ENCODE measurements at regions not wholly inside any gene's neighbourhood (a gene's known extent, or its start where the extent isn't known, plus 50 kb on each side); places are given as distances from the start of the nearest gene placed in this dataset.

- H4K20me1 ChIP-seq (ENCODE audit: insufficient read depth, low read length, poor library complexity, severe bottlenecking): no peaks in the 10 kb centered on the region
- H3K27me3 ChIP-seq (ENCODE audit: insufficient read depth, low read length, poor library complexity, severe bottlenecking): no peaks in the 10 kb centered on the region
- H3K4me1 ChIP-seq (ENCODE audit: insufficient read depth, low read length, poor library complexity, severe bottlenecking): no peaks in the 10 kb centered on the region
- H3K4me2 ChIP-seq (ENCODE audit: low read depth, low read length, poor library complexity, severe bottlenecking): no peak overlapping the region
- no peaks in the 10 kb centered on the region for H3K9me2 ChIP-seq (replicated peaks; ENCODE audit: low read depth, low read length)
- TF ChIP-seq CTCF (conservative IDR thresholded peaks at IDR 0.05; ENCODE audit: low read length): no peak
- no peak for TF ChIP-seq EZH2phosphoT487 (IDR thresholded peaks at IDR 0.05; ENCODE audit: borderline replicate concordance)
- H3K9ac ChIP-seq (ENCODE audit: low read depth, low read length, poor library complexity, severe bottlenecking): no peak overlapping the region
- H2AFZ ChIP-seq (ENCODE audit: low read length): no peak overlapping the region
- no peak overlapping the region for H3K4me3 ChIP-seq (ENCODE audit: low read length, poor library complexity, severe bottlenecking)
- H3F3A ChIP-seq (ENCODE audit: low read depth): no peaks in the 10 kb centered on the region
- H3K36me3 ChIP-seq (ENCODE audit: insufficient read depth, low read length): no peaks in the 10 kb centered on the region
- H3K79me2 ChIP-seq (ENCODE audit: insufficient read depth, low read length): no peaks in the 10 kb centered on the region
- no peaks in the 10 kb centered on the region for H3K9me3 ChIP-seq (ENCODE audit: insufficient read depth, low read depth, low read length)
Measured at GRCh38 chr1:219713981-219714381, 101.1 kb upstream of the ZC3H11B start.

- no peak overlapping the region for H3K4me3 ChIP-seq (ENCODE audit: low read length, poor library complexity, severe bottlenecking)
- no peaks in the 10 kb centered on the region for H3F3A ChIP-seq (ENCODE audit: low read depth)
- no peaks in the 10 kb centered on the region for H3K4me1 ChIP-seq (ENCODE audit: insufficient read depth, low read length, poor library complexity, severe bottlenecking)
- H3K36me3 ChIP-seq (ENCODE audit: insufficient read depth, low read length): no peaks in the 10 kb centered on the region
- no peaks in the 10 kb centered on the region for H3K27me3 ChIP-seq (ENCODE audit: insufficient read depth, low read length, poor library complexity, severe bottlenecking)
- H4K20me1 ChIP-seq (ENCODE audit: insufficient read depth, low read length, poor library complexity, severe bottlenecking): no peaks in the 10 kb centered on the region
- no peaks in the 10 kb centered on the region for H3K79me2 ChIP-seq (ENCODE audit: insufficient read depth, low read length)
- no peaks in the 10 kb centered on the region for H3K9me2 ChIP-seq (replicated peaks; ENCODE audit: low read depth, low read length)
- no peak overlapping the region for H3K9ac ChIP-seq (ENCODE audit: low read depth, low read length, poor library complexity, severe bottlenecking)
- H2AFZ ChIP-seq (ENCODE audit: low read length): no peak overlapping the region
- H3K9me3 ChIP-seq (ENCODE audit: insufficient read depth, low read depth, low read length): no peaks in the 10 kb centered on the region
- H3K4me2 ChIP-seq (ENCODE audit: low read depth, low read length, poor library complexity, severe bottlenecking): no peak overlapping the region
- TF ChIP-seq CTCF (conservative IDR thresholded peaks at IDR 0.05; ENCODE audit: low read length): no peak
- TF ChIP-seq EZH2phosphoT487 (IDR thresholded peaks at IDR 0.05; ENCODE audit: borderline replicate concordance): no peak
Measured at GRCh38 chr1:219712506-219712905, 99.6 kb upstream of the ZC3H11B start.

DNA sequence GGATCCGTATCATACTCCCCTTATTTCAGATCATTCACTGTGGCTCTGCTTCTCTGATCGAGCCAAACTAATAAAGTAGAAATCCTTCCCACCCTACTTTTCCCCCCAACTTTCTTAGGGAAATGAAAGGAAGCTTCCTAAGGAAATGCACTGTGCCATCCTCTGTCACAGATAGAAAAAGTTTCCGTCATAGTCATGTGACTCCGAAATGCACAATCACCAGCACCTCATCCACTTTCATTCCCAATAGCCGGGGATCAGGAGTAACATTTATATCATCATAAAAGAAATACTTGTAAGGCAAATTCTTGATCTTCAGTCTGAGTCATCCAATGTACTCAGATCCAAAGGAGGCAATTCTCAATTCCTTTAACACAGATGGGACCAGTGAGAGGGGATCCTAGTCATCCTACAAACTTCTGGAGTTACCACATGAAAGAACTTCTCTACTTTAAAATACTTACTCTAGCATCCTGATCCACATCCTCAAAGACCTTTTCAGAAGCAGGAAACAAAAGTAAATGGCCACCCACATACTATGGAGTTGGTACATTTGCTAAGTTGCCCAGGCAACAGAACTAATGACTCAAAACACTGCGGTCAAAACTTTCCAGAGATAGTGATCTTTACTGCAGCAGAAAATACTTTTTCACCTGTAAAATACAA, 97.8 kb upstream of the ZC3H11B start:
- no peak overlapping the region for H2AFZ ChIP-seq (ENCODE audit: low read length)
- no peak for TF ChIP-seq EZH2phosphoT487 (IDR thresholded peaks at IDR 0.05; ENCODE audit: borderline replicate concordance)
- TF ChIP-seq CTCF (conservative IDR thresholded peaks at IDR 0.05; ENCODE audit: low read length): no peak
- H3K4me2 ChIP-seq (ENCODE audit: low read depth, low read length, poor library complexity, severe bottlenecking): no peak overlapping the region
- H3K9me2 ChIP-seq (replicated peaks; ENCODE audit: low read depth, low read length): no peaks in the 10 kb centered on the region
- H3K79me2 ChIP-seq (ENCODE audit: insufficient read depth, low read length): no peaks in the 10 kb centered on the region
- H3K9ac ChIP-seq (ENCODE audit: low read depth, low read length, poor library complexity, severe bottlenecking): no peak overlapping the region
- H3K4me1 ChIP-seq (ENCODE audit: insufficient read depth, low read length, poor library complexity, severe bottlenecking): no peaks in the 10 kb centered on the region
- no peak overlapping the region for H3K4me3 ChIP-seq (ENCODE audit: low read length, poor library complexity, severe bottlenecking)
- H3K27me3 ChIP-seq (ENCODE audit: insufficient read depth, low read length, poor library complexity, severe bottlenecking): no peaks in the 10 kb centered on the region
- H3F3A ChIP-seq (ENCODE audit: low read depth): no peaks in the 10 kb centered on the region
- no peaks in the 10 kb centered on the region for H4K20me1 ChIP-seq (ENCODE audit: insufficient read depth, low read length, poor library complexity, severe bottlenecking)
- no peaks in the 10 kb centered on the region for H3K9me3 ChIP-seq (ENCODE audit: insufficient read depth, low read depth, low read length)
- H3K36me3 ChIP-seq (ENCODE audit: insufficient read depth, low read length): no peaks in the 10 kb centered on the region
